NCI-H82 treated with DMSO at 0.1 percent for 48 hours (cell line): ENCODE measurements at regions not wholly inside any gene's neighbourhood (a gene's known extent, or its start where the extent isn't known, plus 50 kb on each side); places are given as distances from the start of the nearest gene placed in this dataset.

Experiments
- DNase-seq: peaks from one replicate; lab custom pipeline; 2025; ENCODE audit not compliant: unreplicated experiment; lab: John Stamatoyannopoulos, UW

GRCh38 chr1:81409262-81409661 lies 391.5 kb upstream of the ADGRL2 start:
- no peak for DNase-seq

DNA sequence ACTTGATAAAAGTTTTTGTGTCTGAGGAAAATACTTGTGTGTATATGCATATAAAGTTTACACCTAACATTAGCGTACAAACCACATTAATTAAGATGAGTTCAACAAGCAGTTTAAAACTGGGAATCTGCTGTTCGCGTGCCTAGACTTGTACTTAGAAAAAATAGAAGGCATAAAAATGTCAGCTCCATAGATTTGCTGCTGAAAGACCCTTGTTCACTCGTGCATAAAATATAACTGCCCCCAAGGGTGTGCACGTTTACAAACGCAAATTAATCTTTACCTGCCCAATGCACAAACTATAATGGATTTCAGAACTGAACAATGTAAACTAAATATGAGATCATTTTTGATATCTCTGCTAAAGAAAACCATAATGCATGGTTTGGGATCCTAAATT lies 392.3 kb upstream of the ADGRL2 start:
- no peak for DNase-seq

- DNase-seq: peak; percentile 12
These were observed 393.5 kb upstream of the ADGRL2 start for GRCh38 chr1:81407000-81407821.

DNA sequence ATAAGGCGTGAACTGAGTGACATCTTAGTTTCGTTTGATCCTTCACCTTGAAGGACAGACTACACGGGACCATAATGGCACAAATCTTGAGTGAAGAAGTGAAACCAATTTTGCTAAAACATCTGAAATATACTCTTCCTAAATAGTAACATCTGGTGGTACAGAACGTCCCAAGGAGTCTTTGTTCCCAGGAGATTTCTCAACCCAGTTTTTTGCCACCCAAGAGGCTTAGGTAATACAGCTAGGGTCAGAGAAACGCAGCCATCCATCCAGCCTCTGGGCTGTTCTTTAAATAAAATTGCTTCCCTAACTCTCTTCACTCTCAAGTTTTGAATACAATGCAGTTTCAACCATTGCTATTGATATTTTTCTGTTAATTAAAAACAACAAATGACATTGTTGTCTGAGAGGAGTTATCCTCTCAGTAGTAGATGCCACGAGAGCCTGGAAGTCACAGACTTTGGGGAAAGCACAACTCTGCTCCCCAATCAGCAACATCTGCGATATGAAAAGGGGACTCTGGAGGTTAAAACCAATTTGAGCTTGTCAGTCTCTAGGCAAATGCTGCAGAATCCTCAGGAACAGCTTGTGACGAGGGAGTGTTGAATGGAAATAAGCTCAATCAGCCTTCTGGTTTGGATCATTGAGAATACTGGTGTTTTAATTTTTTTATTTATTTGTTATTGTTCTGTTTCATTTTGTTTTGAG lies 394.3 kb upstream of the ADGRL2 start:
- DNase-seq: no peak

GRCh38 chr1:81398041-81398440 lies 402.7 kb upstream of the ADGRL2 start:
- DNase-seq: no peak

DNA sequence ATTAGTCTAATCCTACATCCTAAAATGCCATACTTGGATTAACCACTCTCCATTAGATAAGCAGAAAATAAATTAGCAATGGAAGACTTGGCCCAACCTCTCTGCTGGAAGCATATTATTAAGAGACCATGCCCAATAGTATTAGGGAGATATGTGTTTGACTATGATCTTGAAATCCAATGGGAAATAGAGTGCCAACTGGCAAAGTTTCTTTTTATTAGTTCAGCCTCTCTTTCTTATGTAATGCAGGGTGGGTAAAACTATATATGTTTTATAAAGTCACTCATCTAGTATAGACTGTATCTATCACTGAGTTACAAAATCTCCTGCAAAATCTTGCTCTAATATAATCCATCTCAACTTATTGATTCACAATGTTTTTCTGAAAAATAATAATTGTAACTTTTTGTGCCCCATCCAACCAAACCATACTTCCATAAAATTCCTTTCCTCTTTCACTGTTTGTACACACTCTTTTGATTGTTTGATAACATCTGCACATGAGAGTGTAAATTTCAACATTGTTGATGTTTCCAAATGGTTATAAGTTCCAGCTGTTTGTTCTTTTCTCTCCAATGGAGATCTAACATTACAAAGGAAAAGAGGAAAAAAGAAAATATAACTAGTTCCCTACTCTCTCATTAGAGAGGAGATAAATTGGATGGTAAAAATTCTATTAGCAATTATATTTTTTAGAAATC lies 408.1 kb upstream of the ADGRL2 start:
- DNase-seq: no peak

DNA sequence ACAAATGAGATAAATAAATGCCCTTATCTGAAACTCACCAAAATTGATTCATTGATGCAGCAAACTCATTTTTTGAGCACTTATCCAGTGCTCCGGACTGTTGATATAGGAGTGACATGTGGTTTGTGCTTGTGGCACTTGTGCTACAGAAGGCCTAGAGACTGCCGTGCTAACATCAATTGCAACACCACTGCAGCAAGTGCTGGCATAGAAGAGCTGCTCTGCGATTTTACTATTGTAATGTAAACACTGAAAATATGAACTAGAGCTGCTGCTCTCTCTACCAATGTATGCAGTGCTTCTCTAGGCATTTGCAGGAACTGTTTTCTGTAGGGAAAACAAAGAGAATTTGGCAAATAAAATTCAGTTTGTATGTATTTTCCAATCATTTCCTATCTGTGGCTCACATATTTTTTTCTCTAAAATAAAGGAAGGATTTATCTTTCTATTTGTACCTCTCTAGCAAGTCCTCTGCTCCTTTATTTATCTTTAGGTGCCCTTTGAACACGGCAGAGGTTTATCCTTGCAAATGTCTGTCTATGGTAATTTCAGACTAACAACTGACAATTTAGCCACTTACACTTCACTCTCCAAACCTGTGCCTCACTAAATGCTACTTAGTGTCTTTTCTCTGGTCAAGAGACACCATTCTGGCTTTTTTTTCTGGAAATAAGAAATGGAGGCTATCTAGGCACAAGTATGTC lies 409.5 kb upstream of the ADGRL2 start:
- DNase-seq: no peak

DNA sequence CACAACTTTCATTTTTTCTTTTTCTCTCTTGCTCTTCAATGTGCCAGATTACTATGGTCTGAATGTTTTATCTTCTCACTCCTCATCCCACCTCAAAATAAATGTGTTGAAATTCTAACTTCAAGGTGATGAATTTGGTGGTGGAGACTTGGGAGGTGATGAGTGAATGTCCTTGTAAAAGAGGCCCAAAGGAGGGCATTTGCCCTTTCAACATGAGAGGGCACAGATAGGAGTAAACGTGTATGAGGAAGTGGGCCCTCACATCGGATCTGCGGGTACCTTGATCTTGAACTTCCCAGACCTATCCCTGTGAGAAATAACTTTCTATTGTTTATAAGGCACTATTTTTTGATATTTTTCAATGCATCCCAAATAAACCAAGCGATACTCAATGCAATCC lies 412.3 kb upstream of the ADGRL2 start:
- DNase-seq: no peak

DNA sequence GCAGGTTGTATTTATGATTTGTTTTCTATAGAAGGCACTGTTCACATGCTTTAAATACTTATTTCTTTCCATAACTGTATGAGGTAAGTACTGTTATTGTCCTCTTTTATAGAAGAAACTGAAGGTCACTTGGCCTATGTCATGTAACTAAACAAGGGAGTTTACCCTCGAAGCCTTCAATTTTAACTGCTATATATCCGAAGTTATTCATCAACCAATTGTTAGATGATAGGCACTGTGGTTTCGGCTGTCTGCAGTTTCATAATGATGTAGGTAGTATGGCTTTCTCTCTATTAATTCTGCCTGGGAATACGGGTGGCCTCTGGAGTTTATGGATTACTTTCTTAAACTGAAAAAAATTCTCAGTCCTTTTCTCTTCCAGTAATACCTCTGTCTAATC lies 413.3 kb upstream of the ADGRL2 start:
- DNase-seq: no peak

DNA sequence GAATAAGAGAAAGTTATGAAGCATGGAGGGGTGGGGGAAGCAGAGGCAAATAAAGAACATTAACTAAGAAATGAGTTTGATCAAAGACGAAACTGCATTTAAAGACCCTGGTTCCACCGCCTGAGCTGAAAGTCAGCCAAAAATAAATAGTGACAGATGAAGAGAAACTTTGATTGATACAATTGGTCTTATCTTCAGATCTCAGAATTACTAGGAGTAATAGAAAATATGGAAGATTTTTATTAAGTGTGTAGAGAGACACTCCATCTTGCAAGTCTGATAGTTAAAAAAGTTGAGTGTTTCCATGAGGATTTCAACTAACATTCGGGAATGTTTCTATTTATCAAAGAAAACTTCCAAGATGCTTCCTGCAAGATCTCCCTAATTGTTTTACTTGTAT lies 418.2 kb upstream of the ADGRL2 start:
- no peak for DNase-seq

GRCh38 chr1:81381881-81382280 lies 418.9 kb upstream of the ADGRL2 start:
- DNase-seq: no peak

GRCh38 chr1:81380436-81380835 lies 420.3 kb upstream of the ADGRL2 start:
- no peak for DNase-seq

DNA sequence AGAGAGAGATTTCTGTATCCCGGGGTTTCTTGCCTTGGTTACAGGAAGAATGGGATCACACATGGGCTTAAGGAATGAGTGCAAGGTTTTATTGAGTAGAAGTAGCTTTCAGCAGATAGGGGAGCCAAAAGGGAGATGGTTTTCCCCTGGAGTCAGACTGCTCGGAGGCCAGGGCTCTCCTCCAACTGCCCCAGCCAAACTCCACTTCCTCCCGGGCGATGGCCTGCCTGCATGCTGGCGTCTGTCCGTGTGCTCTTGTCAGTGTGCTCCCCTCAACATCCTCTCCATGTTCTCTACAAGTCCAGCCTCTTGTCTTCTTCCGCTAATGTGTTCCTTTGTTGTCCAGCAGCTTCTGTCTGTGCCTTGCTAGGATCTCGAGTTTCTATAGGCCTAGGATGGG lies 421.3 kb upstream of the ADGRL2 start:
- DNase-seq: no peak

DNA sequence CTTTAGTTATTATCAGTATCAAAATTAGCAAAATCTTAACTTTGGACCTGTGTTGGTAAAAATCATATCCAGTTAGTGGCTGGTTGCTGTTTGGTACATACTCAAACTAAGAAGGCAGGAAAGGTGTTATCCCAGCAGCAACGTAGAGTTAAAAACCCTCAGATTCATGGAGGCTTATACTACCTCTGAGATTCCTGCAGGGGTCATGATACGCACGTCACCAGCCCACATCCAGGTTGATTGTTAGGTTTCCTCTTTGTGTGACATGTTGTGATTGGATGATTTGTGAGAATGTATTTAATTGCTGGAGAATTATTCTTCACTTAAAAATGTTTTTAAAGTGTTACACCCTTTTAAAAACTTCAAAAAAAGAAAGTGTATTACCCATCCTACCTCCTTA lies 423.3 kb upstream of the ADGRL2 start:
- DNase-seq: no peak

DNA sequence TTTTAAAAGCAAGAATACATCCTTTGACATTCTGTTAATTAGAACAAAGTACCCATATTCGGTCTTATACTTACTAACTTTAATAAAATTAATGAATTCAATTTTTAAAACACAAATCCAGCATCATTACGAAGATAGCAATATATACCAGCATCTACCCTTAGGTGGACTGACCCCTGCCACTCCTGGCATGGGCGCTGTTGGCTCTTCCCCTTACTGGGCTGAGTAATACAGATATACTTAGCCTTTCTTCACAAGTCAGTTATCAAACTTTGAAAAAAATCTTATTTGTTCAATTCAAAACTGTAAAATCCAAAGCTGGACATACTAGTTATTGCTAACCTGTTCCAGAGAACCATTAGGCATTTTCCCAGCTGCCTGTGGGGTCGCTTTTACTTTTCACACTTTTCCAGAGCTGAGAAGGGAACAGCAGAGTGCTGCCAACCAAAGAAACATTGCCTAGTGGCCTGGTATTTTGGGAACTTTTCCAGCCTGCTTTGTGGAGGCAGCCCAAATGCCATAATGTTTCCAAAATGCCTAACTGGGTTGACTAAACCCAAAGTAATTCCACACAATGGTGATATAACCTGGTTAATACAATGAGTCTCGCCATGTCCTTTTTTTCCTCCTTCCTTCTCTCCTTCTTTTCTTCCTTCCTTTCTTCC lies 424.7 kb upstream of the ADGRL2 start:
- no peak for DNase-seq

DNA sequence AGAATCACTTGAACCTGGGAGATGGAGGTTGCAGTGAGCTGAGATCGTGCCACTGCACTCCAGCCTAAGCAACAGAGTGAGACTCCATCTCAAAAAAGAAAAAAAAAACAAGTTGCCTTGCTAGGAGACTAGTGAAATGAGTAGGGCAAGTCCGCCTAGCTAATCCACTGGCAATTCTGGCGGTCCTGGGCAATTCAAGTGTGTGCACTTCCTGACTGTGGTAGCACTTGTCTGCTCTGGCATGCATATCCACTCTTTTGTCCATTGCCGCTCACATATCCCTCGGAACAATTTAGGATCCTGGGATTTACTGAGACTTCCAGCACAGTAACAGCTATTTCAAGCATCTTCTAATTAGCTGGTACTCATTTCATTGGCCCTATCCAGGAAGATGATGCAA lies 426.3 kb upstream of the ADGRL2 start:
- no peak for DNase-seq

- no peak for DNase-seq
These were observed 428.9 kb upstream of the ADGRL2 start for GRCh38 chr1:81371864-81372263.

DNA sequence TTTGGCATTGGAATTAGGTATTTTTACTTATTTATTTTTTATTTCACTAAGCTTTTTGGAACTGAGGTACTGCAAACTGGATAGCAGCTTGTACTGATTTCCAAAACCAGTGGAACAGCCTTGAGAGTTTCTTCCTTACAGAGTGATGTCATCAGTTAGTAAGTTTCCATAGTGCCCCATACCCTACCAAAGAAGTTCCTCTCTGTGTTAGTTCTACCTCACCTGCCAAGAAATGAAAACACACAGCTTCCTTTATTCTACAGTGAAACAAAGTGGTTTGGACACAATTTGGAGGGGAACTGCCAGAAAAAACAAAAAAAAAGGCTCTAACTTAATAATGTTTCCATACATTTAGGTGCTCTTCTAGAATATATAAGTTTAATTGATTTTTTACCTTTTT lies 430.9 kb upstream of the ADGRL2 start:
- no peak for DNase-seq

DNA sequence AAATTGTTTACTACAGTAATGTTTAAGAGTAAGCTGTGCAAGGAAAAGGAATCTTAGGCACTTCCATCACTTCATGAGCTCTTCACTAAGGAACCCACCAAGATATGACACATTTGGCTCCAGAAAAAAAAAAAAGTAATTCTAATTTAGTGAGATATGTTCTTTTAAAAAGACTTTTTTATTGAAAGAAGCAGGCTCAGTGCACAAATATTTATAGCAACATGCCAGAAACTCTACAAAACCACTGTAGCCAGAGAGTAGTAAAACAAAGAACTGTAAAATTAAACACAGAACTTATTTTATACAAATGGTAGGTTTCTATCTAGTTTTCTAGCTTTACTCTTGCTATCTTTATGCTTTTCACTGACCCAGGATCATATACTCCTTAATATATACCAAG lies 434.6 kb upstream of the ADGRL2 start:
- no peak for DNase-seq

- DNase-seq: no peak
These were observed 436.6 kb upstream of the ADGRL2 start for GRCh38 chr1:81364088-81364487.

GRCh38 chr1:81358151-81358550 lies 442.6 kb upstream of the ADGRL2 start:
- no peak for DNase-seq
